Posterior vena cava (tissue), 2 donors: ENCODE measurements at regions not wholly inside any gene's neighbourhood (a gene's known extent, or its start where the extent isn't known, plus 50 kb on each side); places are given as distances from the start of the nearest gene placed in this dataset.
A peak's percentile ranks its signal among the peaks of the same experiment; 100 is the strongest.

ENCODE experiments used
- DNase-seq: peaks from one replicate; pipeline ENCODE4 v3.0.0-alpha.2; 2020; ENCODE audit warnings: low spot score
- intact Hi-C, 2 donors: fragments of 100-400 bp; cut with DNase I; formaldehyde crosslinking; loops; one replicate each; pipeline versions ENCODE4 v1.14.1 to v1.14.2; 2022 to 2023
- donor health status: DM: yes; HTN: yes; CAD: no.
- donor health status: DM: yes; HTN: yes; CAD: no.

- intact Hi-C loops: loop anchor here in 1 of 2 donors (10.0 kb wide), 1 partner anchor 98 kb away; no protein-coding TSS in a partner anchor
- DNase-seq: no peak
These were observed 62.7 kb upstream of the FBRSL1 start for GRCh38 chr12:132427174-132427768.

GRCh38 chr12:132426349-132427173 is 63.4 kb upstream of the FBRSL1 start:
- DNase-seq: no peak
- intact Hi-C loops: loop anchor here in 1 of 2 donors (10.0 kb wide), 1 partner anchor 98 kb away; no protein-coding TSS in a partner anchor

DNA sequence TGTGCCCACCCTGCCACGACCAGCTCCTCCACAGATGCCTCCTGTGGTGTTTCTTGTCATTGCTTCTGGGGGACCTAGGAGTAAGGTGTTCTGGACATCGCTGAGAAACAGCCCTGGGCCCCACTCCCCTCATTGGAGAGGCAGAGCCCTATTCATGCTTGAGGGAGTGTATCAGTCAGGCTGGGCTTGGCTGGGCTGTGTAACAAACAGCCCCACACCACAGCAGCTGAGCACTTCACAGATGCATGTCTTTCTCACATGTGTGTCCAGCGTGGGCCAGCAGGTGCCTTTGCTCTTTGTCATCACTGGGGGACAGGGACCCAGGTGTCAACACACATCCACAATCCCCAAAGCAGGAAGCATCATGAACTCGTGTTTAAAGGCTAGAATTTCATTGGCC is 65.1 kb upstream of the FBRSL1 start:
- DNase-seq: no peak
- intact Hi-C loops: loop anchor here in 1 of 2 donors (10.0 kb wide), 1 partner anchor 100 kb away; no protein-coding TSS in a partner anchor

DNA sequence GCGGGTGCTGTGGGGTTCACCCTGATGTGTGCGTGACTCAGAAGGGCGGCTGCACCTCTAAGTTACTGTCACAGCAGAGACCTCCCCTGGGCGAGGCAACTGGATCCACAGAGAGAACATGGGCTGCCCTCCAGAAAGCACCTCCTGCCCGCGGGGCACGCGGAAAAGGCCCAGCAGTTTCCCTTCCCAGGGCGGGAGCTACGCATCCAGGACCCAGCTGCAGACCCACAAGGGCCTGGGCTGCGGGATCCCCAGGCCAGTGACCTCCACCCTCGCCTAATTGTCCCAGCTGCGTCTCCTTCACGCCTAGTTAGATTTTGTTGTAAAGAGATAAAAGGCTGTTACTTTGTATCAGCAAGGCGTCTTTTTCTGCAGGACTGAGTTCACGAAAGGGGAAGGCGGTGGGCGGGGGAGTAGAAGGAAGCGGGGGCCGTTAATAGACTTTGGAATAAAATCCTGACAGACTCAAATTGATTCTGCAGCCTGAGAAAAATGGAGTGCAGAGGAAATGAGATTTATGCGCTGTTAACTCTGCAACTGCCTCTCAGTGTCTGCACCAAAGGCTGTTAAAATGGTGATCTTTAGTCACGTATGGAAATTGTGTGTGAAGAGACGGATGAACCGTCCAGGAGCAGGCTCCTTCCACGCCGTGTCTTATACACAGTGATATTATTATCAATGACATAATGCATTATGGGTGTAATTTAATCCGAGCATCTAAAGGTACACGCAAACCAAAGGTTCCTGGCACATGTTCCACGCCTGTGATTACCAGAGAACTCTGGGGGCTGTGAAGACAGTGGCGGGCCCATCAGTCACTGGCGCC is 65.9 kb upstream of the FBRSL1 start:
- DNase-seq: no peak
- intact Hi-C loops: loop anchor here in 1 of 2 donors (10.0 kb wide), 1 partner anchor 101 kb away; no protein-coding TSS in a partner anchor

DNA sequence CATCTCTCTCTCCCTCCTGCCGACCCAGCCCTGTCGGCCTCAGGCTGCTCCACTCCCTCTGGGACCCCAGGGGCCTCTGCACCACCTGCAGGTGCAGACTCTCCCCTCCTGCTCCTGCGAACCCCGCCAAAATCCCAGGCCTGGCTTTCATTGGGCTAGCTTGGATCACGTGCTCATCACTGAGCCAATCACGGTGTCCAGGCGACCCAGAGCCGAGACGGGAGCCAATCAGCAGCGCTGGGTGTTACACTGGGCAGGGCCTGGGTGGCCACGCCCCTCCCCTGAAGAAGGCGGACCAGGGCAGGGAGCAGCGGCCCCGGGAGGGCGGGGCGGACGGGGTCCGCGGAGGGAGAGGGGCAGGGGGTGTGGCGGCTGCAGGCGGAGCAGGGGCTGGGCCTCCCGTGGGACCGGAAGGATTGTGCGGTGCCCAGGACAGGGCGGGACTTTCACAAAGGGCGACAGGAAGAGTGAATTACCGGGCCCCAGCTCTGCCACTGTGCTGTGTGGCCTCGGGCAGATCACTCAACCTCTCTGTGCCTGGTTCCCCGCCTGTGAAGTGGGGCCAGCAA is 66.6 kb upstream of the FBRSL1 start:
- intact Hi-C loops: loop anchor here in 1 of 2 donors (10.0 kb wide), 1 partner anchor 101 kb away; no protein-coding TSS in a partner anchor
- no peak for DNase-seq

- DNase-seq: no peak
- intact Hi-C loops: loop anchor here in 1 of 2 donors (10.0 kb wide), 1 partner anchor 102 kb away; no protein-coding TSS in a partner anchor
These were observed 67.4 kb upstream of the FBRSL1 start for GRCh38 chr12:132422381-132423043.

DNA sequence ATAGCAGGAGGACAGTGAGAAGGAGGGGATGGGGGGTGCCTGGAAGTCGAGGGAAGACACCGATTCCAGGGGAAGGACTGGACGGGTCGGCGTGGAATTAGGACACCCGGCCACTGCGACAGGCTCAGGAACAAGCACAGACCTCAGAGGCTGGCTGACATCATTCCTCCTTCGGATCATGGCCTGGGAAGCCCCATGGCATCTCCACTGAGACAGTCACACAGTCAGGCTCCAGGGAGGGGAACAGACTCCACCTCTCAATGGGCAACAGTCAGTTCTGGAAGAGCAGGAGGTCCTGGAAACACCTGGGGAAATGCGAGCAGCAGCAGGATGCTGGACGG is 67.9 kb upstream of the FBRSL1 start:
- no peak for DNase-seq
- intact Hi-C loops: loop anchor here in 1 of 2 donors (10.0 kb wide), 1 partner anchor 103 kb away; no protein-coding TSS in a partner anchor

- intact Hi-C loops: loop anchor here (5.0 to 10.0 kb wide), 3 partner anchors 105 to 198 kb away; partner anchors contain the start of genes LRCOL1 (in 1 of the 2) and P2RX2 (in 1 of the 2)
- no peak for DNase-seq
These were observed 70.2 kb upstream of the FBRSL1 start for GRCh38 chr12:132419631-132420246.

DNA sequence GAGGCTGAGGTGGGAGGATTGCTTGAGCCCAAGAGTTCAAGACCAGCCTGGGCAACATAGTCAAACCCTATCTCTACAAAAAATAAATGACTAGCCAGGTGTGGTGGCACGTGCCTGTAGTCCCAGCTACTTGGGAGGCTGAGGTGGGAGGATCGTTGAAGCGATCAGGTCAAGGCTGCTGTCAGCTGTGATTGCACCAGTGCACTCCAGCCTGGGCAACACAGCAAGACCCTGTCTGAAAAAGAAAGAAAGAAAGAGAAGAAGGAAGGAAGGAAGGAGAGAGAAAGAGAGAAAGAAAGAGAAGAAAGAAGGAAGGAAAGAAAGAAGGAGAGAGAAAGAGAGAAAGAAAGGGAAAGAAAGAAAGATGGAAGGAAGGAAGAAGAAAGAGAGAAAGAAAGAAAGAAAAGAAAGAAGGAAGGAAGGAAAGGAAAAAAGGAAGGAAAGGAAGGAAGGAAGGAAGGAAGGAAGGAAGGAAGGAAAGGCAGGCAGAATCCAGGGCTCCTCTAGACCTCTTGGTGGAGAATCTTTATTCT is 71.5 kb upstream of the FBRSL1 start:
- intact Hi-C loops: loop anchor here (5.0 to 10.0 kb wide), 3 partner anchors 106 to 199 kb away; partner anchors contain the start of genes LRCOL1 (in 1 of the 2) and P2RX2 (in 1 of the 2)
- DNase-seq: no peak

GRCh38 chr12:132417741-132418140 is 72.2 kb upstream of the FBRSL1 start:
- intact Hi-C loops: loop anchor here (5.0 to 10.0 kb wide), 3 partner anchors 107 to 200 kb away; partner anchors contain the start of genes LRCOL1 (in 1 of the 2) and P2RX2 (in 1 of the 2)
- no peak for DNase-seq

DNA sequence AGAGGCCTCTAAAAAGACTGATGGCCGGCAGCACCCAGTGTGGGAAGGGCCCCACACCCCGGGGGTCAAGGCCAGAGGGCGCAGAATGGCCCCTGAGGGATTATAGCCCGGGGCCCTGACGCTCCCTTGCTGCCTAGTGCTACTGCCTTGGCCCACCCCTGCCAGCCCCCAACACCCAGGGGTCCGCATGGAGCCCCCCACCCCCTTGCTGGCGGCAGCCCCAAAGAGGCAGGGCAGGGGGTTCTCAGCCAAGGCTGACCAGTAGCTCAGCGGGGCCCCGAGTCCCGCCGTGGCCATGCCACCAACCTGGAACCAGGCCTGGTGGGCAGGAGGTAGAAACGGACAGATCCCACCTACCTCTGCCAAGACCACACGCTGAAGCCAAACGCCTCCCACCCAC is 73.1 kb upstream of the FBRSL1 start:
- intact Hi-C loops: loop anchor here (5.0 to 10.0 kb wide), 3 partner anchors 108 to 200 kb away; partner anchors contain the start of genes LRCOL1 (in 1 of the 2) and P2RX2 (in 1 of the 2)
- DNase-seq: no peak

GRCh38 chr12:132416121-132416673 is 73.8 kb upstream of the FBRSL1 start:
- intact Hi-C loops: loop anchor here (5.0 to 10.0 kb wide), 3 partner anchors 109 to 201 kb away; partner anchors contain the start of genes LRCOL1 (in 1 of the 2) and P2RX2 (in 1 of the 2)
- no peak for DNase-seq

- no peak for DNase-seq
These were observed 74.4 kb upstream of the FBRSL1 start for GRCh38 chr12:132415327-132416120.

GRCh38 chr12:132414634-132415326 is 75.2 kb upstream of the FBRSL1 start:
- DNase-seq: peak; percentile 93
- intact Hi-C loops: loop anchor here (5.0 to 10.0 kb wide), 4 partner anchors 110 to 203 kb away; partner anchors contain the start of genes LRCOL1 (in 1 of the 2) and P2RX2 (in 1 of the 2)

More at GRCh38 chr12:132415327-132416120, 74.4 kb upstream of the FBRSL1 start:
- intact Hi-C loops: loop anchor here (5.0 to 10.0 kb wide), 3 partner anchors 109 to 202 kb away; partner anchors contain the start of genes LRCOL1 (in 1 of the 2) and P2RX2 (in 1 of the 2)

DNA sequence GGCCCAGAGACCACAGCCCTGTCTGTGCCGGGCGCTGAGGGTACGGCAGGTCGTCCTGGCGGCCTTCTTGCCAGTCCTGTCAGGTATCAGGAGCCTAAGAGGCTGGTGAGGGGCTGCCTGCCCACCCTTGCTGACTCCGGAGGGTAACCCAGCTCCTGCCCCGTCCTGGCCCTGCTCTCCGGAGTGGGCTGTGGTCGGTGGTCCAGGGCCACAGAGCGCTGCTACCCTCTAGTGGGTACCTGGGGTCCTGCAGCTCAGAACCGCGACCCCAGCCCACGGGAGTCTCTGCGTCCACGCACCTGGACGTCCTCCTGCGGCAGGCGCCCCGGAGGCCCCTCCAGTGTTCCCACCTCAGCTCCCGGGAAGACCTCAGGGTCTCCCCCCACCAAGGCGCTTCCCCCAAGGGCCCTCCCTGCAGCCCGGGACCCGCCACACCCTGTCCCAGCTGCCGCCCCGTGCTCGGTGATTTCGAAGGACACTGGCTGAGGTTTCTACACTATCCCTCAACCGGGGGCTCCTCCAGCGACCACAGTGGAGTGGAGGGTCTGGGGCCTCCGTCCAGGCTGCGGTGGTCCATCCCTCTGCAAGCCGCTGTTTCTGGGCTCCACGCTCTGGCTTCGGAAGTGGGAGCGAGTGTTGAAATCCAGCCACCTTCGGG is 75.9 kb upstream of the FBRSL1 start:
- intact Hi-C loops: loop anchor here (5.0 to 10.0 kb wide), 2 partner anchors 111 to 193 kb away; no protein-coding TSS in a partner anchor

More for the DNA sequence above, 75.9 kb upstream of the FBRSL1 start:
- no peak for DNase-seq
